H9 (cell line): ENCODE measurements at regions not wholly inside any gene's neighbourhood (a gene's known extent, or its start where the extent isn't known, plus 50 kb on each side); places are given as distances from the start of the nearest gene placed in this dataset.

Source experiments
- DNase-seq: peaks from one replicate; pipeline ENCODE4 v3.0.0-alpha.2; 2017
- H2AFZ ChIP-seq: one replicate; pipeline ENCODE4 v1.6.1; 2013; ENCODE audit warnings: mild to moderate bottlenecking, low read length, control low read depth, moderate library complexity
- H2AK5ac ChIP-seq: 2 replicates; pipeline ENCODE4 v1.6.1; 2013; ENCODE audit warnings: low read length, control low read depth, mixed read lengths; ENCODE audit not compliant: insufficient read length
- H2BK120ac ChIP-seq: one replicate; pipeline ENCODE4 v1.6.1; 2013; ENCODE audit warnings: low read depth, mild to moderate bottlenecking, low read length, control low read depth, inconsistent platforms; ENCODE audit not compliant: poor library complexity, severe bottlenecking
- H2BK12ac ChIP-seq: 2 replicates; pipeline ENCODE4 v1.6.1; 2013; ENCODE audit warnings: low read length, control low read depth, mixed read lengths, low read depth; ENCODE audit not compliant: insufficient read length
- H2BK15ac ChIP-seq: 2 replicates; pipeline ENCODE4 v1.6.1; 2013; ENCODE audit warnings: low read depth, low read length, control low read depth
- H2BK20ac ChIP-seq: one replicate; pipeline ENCODE4 v1.6.1; 2013; ENCODE audit warnings: low read depth, mild to moderate bottlenecking, low read length, control low read depth, inconsistent platforms; ENCODE audit not compliant: poor library complexity, severe bottlenecking
- H2BK5ac ChIP-seq: 2 replicates; pipeline ENCODE4 v1.6.1; 2013; ENCODE audit warnings: low read length, control low read depth, mixed read lengths; ENCODE audit not compliant: insufficient read length
- H3K14ac ChIP-seq: 2 replicates; pipeline ENCODE4 v1.6.1; 2013; ENCODE audit warnings: low read length, control low read depth; ENCODE audit not compliant: insufficient read depth
- H3K18ac ChIP-seq: 2 replicates; pipeline ENCODE4 v1.6.1; 2013; ENCODE audit warnings: low read depth, mild to moderate bottlenecking, mixed read lengths, low read length, control low read depth; ENCODE audit not compliant: insufficient read length
- H3K23ac ChIP-seq: 2 replicates; pipeline ENCODE4 v1.6.1; 2013; ENCODE audit warnings: low read length, control low read depth, mixed read lengths, low read depth; ENCODE audit not compliant: insufficient read length
- H3K23me2 ChIP-seq: 2 replicates; pipeline ENCODE4 v1.6.1; 2013; ENCODE audit warnings: low read depth, mild to moderate bottlenecking, mixed read lengths, low read length, control low read depth; ENCODE audit not compliant: insufficient read length, poor library complexity, severe bottlenecking
- H3K27ac ChIP-seq: 2 replicates; pipeline ENCODE4 v1.5.1; 2013; ENCODE audit warnings: low read length, control low read depth, mixed read lengths, low read depth; ENCODE audit not compliant: insufficient read length
- H3K27me3 ChIP-seq: 2 replicates; pipeline ENCODE4 v1.6.1; 2013; ENCODE audit warnings: low read length, control low read depth, inconsistent platforms; ENCODE audit not compliant: insufficient read depth
- H3K4ac ChIP-seq: 2 replicates; pipeline ENCODE4 v1.6.1; 2013; ENCODE audit warnings: low read depth, mild to moderate bottlenecking, control low read depth, inconsistent platforms, low read length, moderate library complexity
- H3K4me1 ChIP-seq: 2 replicates; pipeline ENCODE4 v1.6.1; 2013; ENCODE audit warnings: low read length, control low read depth, inconsistent platforms; ENCODE audit not compliant: insufficient read depth
- H3K4me2 ChIP-seq: 2 replicates; pipeline ENCODE4 v1.6.1; 2013; ENCODE audit warnings: low read length, control low read depth, mixed read lengths; ENCODE audit not compliant: insufficient read length, insufficient read depth
- H3K56ac ChIP-seq: 2 replicates; pipeline ENCODE4 v1.6.1; 2013; ENCODE audit warnings: low read depth, mild to moderate bottlenecking, mixed read lengths, low read length, control low read depth; ENCODE audit not compliant: insufficient read length
- H3K79me1 ChIP-seq: 2 replicates; pipeline ENCODE4 v1.6.1; 2013; ENCODE audit warnings: low read depth, mild to moderate bottlenecking, moderate library complexity, low read length, control low read depth, inconsistent platforms; ENCODE audit not compliant: insufficient read depth, poor library complexity, severe bottlenecking
- H3K79me2 ChIP-seq: 2 replicates; pipeline ENCODE4 v1.6.1; 2013; ENCODE audit warnings: low read length, control low read depth, inconsistent platforms; ENCODE audit not compliant: insufficient read depth
- H3K9ac ChIP-seq: 2 replicates; pipeline ENCODE4 v1.6.1; 2013; ENCODE audit warnings: low read length, control low read depth, mixed read lengths; ENCODE audit not compliant: insufficient read length; ENCODE audit errors: extremely low read depth
- H3K9me3 ChIP-seq: one replicate; pipeline ENCODE4 v1.6.1; 2013; ENCODE audit warnings: low read depth, low read length, inconsistent platforms; ENCODE audit not compliant: control insufficient read depth
- H3T11ph ChIP-seq: one replicate; pipeline ENCODE4 v1.6.1; 2013; ENCODE audit warnings: mild to moderate bottlenecking, low read length, control low read depth, inconsistent platforms
- H4K20me1 ChIP-seq: one replicate; pipeline ENCODE4 v1.6.1; 2013; ENCODE audit not compliant: control insufficient read depth, insufficient read length, insufficient read depth
- H4K5ac ChIP-seq: 2 replicates; pipeline ENCODE4 v1.6.1; 2013; ENCODE audit warnings: low read depth, mild to moderate bottlenecking, mixed read lengths, low read length, control low read depth; ENCODE audit not compliant: insufficient read length
- H4K8ac ChIP-seq: replicated peaks from 2 replicates; pipeline ENCODE4 v1.6.1; 2013; ENCODE audit warnings: low read length, control low read depth, mixed read lengths, low read depth; ENCODE audit not compliant: insufficient read length
- H4K91ac ChIP-seq: 2 replicates; pipeline ENCODE4 v1.6.1; 2013; ENCODE audit warnings: low read depth, mild to moderate bottlenecking, moderate library complexity, mixed read lengths, low read length, control low read depth; ENCODE audit not compliant: insufficient read length
- H3K27ac Mint-ChIP-seq, 3 experiments: 2 replicates in 2 of 3; 3 replicates in 1 of 3; pipeline ENCODE4 v1.8.0; 2020 to 2021; ENCODE audit warnings: mixed read lengths in 3 of 3, mild to moderate bottlenecking in 1 of 3, moderate library complexity in 1 of 3
- H3K27me3 Mint-ChIP-seq: 2 replicates; pipeline ENCODE4 v1.8.0; 2021; ENCODE audit warnings: low read depth, mild to moderate bottlenecking, moderate library complexity, mixed read lengths
- H3K36me3 Mint-ChIP-seq, 3 experiments: 2 replicates in 2 of 3; 3 replicates in 1 of 3; pipeline ENCODE4 v1.8.0; 2020 to 2021; ENCODE audit warnings: low read depth in 3 of 3, mixed read lengths in 3 of 3; ENCODE audit not compliant: insufficient read depth in 1 of 3
- H3K4me1 Mint-ChIP-seq, 2 experiments: 2 replicates each; pipeline ENCODE4 v1.8.0; 2020; ENCODE audit warnings: mixed read lengths in 2 of 2
- H3K4me3 Mint-ChIP-seq, 2 experiments: 2 replicates in 1 of 2; 3 replicates in 1 of 2; pipeline ENCODE4 v1.8.0; 2020 to 2021; ENCODE audit warnings: mild to moderate bottlenecking in 2 of 2, mixed read lengths in 2 of 2, moderate library complexity in 1 of 2
- H3K9me3 Mint-ChIP-seq, 2 experiments: 2 replicates in 1 of 2; 3 replicates in 1 of 2; pipeline ENCODE4 v1.8.0; 2020; ENCODE audit warnings: mild to moderate bottlenecking in 2 of 2, mixed read lengths in 2 of 2, moderate library complexity in 1 of 2
- WGBS: extraction: QIAGEN DNeasy Blood & Tissue Kit; methylation state at CpG from one replicate; pipeline ENCODE4 v1.1.7; 2013; ENCODE audit warnings: missing lambda C conversion rate, low lambda C conversion rate, mixed read lengths; ENCODE audit not compliant: insufficient read length; ENCODE audit errors: extremely low coverage; 5-methylcytosine and 5-hydroxymethylcytosine counted together
- TF ChIP-seq, protein P1 (sequence below): fragments of 200-600 bp; sonication (generic); conservative IDR thresholded peaks from 3 replicates; pipeline ENCODE4 v1.8.0; 2021; ENCODE audit warnings: antibody characterized with exemption, mild to moderate bottlenecking

DNA sequence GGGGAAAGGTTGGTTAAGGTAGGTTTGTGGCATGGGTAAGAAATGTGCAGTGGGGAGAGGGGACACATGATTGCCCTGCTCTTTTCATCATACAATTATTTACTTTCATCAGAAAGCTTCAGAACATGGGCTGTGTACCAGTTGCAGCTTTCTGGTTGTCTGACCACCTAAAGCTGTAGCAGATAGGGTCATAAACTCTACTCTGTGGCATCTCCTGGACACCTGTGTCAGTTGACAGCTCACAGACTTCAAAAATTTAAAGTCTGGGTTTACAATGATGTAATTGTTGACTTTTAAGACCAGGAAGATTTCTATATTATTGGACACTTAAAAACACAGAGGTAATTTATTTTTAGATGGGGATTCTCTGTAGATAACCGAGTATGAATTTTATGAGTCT is 222.7 kb upstream of the PRR16 start:
- WGBS = no CpG with 5 or more reads among the region's 1 CpG
- no peak overlapping the region for H3K23ac ChIP-seq
- TF ChIP-seq, protein P1, sequence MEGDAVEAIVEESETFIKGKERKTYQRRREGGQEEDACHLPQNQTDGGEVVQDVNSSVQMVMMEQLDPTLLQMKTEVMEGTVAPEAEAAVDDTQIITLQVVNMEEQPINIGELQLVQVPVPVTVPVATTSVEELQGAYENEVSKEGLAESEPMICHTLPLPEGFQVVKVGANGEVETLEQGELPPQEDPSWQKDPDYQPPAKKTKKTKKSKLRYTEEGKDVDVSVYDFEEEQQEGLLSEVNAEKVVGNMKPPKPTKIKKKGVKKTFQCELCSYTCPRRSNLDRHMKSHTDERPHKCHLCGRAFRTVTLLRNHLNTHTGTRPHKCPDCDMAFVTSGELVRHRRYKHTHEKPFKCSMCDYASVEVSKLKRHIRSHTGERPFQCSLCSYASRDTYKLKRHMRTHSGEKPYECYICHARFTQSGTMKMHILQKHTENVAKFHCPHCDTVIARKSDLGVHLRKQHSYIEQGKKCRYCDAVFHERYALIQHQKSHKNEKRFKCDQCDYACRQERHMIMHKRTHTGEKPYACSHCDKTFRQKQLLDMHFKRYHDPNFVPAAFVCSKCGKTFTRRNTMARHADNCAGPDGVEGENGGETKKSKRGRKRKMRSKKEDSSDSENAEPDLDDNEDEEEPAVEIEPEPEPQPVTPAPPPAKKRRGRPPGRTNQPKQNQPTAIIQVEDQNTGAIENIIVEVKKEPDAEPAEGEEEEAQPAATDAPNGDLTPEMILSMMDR = no peak
- no peaks in the 10 kb centered on the region for H3K9me3 Mint-ChIP-seq
- H3K27ac Mint-ChIP-seq = no peak overlapping the region
- H3K27me3 ChIP-seq = no peaks in the 10 kb centered on the region
- H3K4ac ChIP-seq = no peak overlapping the region
- peaks cover 4% of the 10 kb centered on the region; the same call in 1 of the 2 replicates for H3K4me1 ChIP-seq
- H3K9ac ChIP-seq = no peak overlapping the region
- H4K20me1 ChIP-seq = no peaks in the 10 kb centered on the region
- no peak overlapping the region for H3K27ac ChIP-seq
- H3K27me3 Mint-ChIP-seq = no peaks in the 10 kb centered on the region
- H3K23me2 ChIP-seq = no peaks in the 10 kb centered on the region
- no peak overlapping the region for H3K56ac ChIP-seq
- H3K4me3 Mint-ChIP-seq = no peak overlapping the region
- H2BK12ac ChIP-seq = no peak overlapping the region
- no peaks in the 10 kb centered on the region for H3K9me3 ChIP-seq
- H2BK120ac ChIP-seq = no peak overlapping the region
- peaks cover 10 to 14% of the 10 kb centered on the region in 2 experiments; a peak in 3 of 4 replicates for H3K4me1 Mint-ChIP-seq
- H2AK5ac ChIP-seq = no peak overlapping the region
- H2BK20ac ChIP-seq = no peak overlapping the region
- H3T11ph ChIP-seq = no peak overlapping the region
- H3K79me2 ChIP-seq = no peaks in the 10 kb centered on the region
- no peak overlapping the region for H3K18ac ChIP-seq
- H3K14ac ChIP-seq = no peak overlapping the region
- H4K8ac ChIP-seq = no peak overlapping the region
- no peak overlapping the region for H4K5ac ChIP-seq
- H4K91ac ChIP-seq = no peak overlapping the region
- H2BK5ac ChIP-seq = no peak overlapping the region
- H2AFZ ChIP-seq = no peak overlapping the region
- no peaks in the 10 kb centered on the region for H3K79me1 ChIP-seq
- no peak for DNase-seq
- no peaks in the 10 kb centered on the region for H3K36me3 Mint-ChIP-seq
- no peak overlapping the region for H3K4me2 ChIP-seq
- H2BK15ac ChIP-seq = no peak overlapping the region
